ENCODE measurements at regions not wholly inside any gene's neighbourhood (a gene's known extent, or its start where the extent isn't known, plus 50 kb on each side); places are given as distances from the start of the nearest gene placed in this dataset.

DNA sequence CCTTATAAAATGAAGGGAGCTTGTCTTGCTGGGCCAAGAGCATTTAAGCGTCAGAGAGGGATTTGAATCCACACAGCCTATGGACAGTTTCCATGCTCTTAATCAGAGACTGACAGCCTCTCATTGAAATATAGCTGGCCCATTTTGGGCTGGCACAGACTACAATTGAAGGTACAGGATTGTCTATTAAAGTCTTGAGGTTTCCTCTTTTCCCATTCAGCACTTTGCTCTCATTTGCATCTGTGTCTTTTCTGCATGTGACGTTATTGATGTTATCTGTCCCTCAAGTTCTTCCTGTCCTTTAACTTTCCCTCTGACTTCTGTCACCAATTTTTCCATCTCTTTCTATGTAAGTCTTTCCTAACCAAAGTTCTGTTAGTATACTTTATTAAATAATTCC lies 133.3 kb upstream of the SFRP2 start:
- TF ChIP-seq, protein P1, sequence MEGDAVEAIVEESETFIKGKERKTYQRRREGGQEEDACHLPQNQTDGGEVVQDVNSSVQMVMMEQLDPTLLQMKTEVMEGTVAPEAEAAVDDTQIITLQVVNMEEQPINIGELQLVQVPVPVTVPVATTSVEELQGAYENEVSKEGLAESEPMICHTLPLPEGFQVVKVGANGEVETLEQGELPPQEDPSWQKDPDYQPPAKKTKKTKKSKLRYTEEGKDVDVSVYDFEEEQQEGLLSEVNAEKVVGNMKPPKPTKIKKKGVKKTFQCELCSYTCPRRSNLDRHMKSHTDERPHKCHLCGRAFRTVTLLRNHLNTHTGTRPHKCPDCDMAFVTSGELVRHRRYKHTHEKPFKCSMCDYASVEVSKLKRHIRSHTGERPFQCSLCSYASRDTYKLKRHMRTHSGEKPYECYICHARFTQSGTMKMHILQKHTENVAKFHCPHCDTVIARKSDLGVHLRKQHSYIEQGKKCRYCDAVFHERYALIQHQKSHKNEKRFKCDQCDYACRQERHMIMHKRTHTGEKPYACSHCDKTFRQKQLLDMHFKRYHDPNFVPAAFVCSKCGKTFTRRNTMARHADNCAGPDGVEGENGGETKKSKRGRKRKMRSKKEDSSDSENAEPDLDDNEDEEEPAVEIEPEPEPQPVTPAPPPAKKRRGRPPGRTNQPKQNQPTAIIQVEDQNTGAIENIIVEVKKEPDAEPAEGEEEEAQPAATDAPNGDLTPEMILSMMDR (IDR thresholded peaks at IDR 0.05; ENCODE audit: insufficient read depth, low read length, poor library complexity, severe bottlenecking), result no peak
- no peak for TF ChIP-seq EZH2phosphoT487 (conservative IDR thresholded peaks at IDR 0.05; ENCODE audit: low read length)
